CD4-positive, CD25-positive, alpha-beta regulatory T cell (primary cell): ENCODE measurements at regions not wholly inside any gene's neighbourhood (a gene's known extent, or its start where the extent isn't known, plus 50 kb on each side); places are given as distances from the start of the nearest gene placed in this dataset.
"Not testable (repeated sequence)": the region's sequence is repeated elsewhere in the genome, so short reads cannot be mapped to it uniquely, and the experiment has no call there.

Experiments
- ATAC-seq, 2 donors: fragments of 150-1000 bp; cut with Tn5 transposase; one replicate each; pipeline ENCODE4 v1.10.0; 2021; ENCODE audit warnings: low read depth in 2 of 2, moderate number of reproducible peaks in 2 of 2, moderate library complexity in 1 of 2
- DNase-seq, 3 donors: peaks; one replicate each; pipeline versions ENCODE4 v3.0.0 to v3.0.0-alpha.2; 2012 to 2022; ENCODE audit warnings: mixed read lengths in 1 of 3
- H3K27ac ChIP-seq: one replicate; pipeline ENCODE4 v1.7.0; 2013; ENCODE audit warnings: mild to moderate bottlenecking, low read length; ENCODE audit not compliant: insufficient read depth, poor library complexity, severe bottlenecking
- H3K27me3 ChIP-seq: one replicate; pipeline ENCODE4 v1.7.0; 2013; ENCODE audit warnings: low read length; ENCODE audit not compliant: control insufficient read depth, insufficient read depth
- H3K36me3 ChIP-seq: one replicate; pipeline ENCODE4 v1.7.0; 2013; ENCODE audit warnings: mild to moderate bottlenecking, low read length, moderate library complexity; ENCODE audit not compliant: control insufficient read depth, insufficient read depth
- H3K4me1 ChIP-seq: 2 replicates; pipeline ENCODE4 v1.7.0; 2013; ENCODE audit warnings: mild to moderate bottlenecking, low read length; ENCODE audit not compliant: insufficient read depth, control insufficient read depth, poor library complexity, severe bottlenecking
- H3K4me3 ChIP-seq: one replicate; pipeline ENCODE4 v1.7.0; 2013; ENCODE audit warnings: low read depth, mild to moderate bottlenecking, low read length, moderate library complexity
- H3K9me3 ChIP-seq, 2 experiments: 1 replicate in 1 of 2; 2 replicates in 1 of 2; pipeline ENCODE4 v1.7.0; 2013; ENCODE audit warnings: low read length in 2 of 2, mild to moderate bottlenecking in 1 of 2, moderate library complexity in 1 of 2; ENCODE audit not compliant: control insufficient read depth in 2 of 2
- H3K27ac Mint-ChIP-seq, 3 donors: one replicate each; pipeline ENCODE4 v1.8.0; 2020 to 2022; ENCODE audit warnings: mild to moderate bottlenecking in 3 of 3, mixed read lengths in 3 of 3, moderate library complexity in 2 of 3
- H3K27me3 Mint-ChIP-seq: one replicate; pipeline ENCODE4 v1.8.0; 2022; ENCODE audit warnings: mild to moderate bottlenecking, mixed read lengths
- H3K36me3 Mint-ChIP-seq: one replicate; pipeline ENCODE4 v1.8.0; 2020; ENCODE audit warnings: mixed read lengths
- H3K4me1 Mint-ChIP-seq, 4 donors: one replicate each; pipeline ENCODE4 v1.8.0; 2020 to 2022; ENCODE audit warnings: mixed read lengths in 4 of 4, mild to moderate bottlenecking in 1 of 4
- H3K4me3 Mint-ChIP-seq, 4 donors: one replicate each; pipeline ENCODE4 v1.8.0; 2020 to 2022; ENCODE audit warnings: mild to moderate bottlenecking in 4 of 4, mixed read lengths in 4 of 4, moderate library complexity in 3 of 4
- H3K9me3 Mint-ChIP-seq, 7 donors: one replicate each; pipeline ENCODE4 v1.8.0; 2020 to 2022; ENCODE audit warnings: mixed read lengths in 7 of 7, mild to moderate bottlenecking in 3 of 7, moderate library complexity in 2 of 7

DNA sequence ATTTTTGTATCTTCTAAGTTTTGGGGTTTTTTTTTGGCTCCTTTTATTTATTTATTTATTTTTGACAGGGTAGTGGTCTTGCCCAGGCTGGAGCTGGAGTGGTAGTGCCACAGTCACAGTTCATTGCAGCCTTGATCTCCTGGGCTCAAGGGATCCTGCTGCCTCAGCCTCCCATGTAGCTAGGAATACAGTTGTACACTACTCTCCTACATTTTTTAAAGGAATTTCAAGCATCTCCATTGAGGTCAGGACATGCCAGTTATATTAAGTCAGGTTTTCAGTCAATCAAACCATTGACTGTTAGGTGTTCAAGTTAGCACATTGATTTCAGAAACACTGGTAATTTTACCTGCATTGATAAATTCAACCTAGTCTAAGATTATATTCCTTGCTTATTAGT lies 480.5 kb upstream of the SPRY2 start:
- Histone ChIP-seq H3K27ac (no peak overlapping the region), H3K9me3 (no peaks in the 10 kb centered on the region), H3K36me3 (no peaks in the 10 kb centered on the region), H3K4me3 (no peak overlapping the region), H3K27me3 (no peaks in the 10 kb centered on the region), H3K4me1 (no peaks in the 10 kb centered on the region)
- Mint-ChIP-seq H3K9me3 (peaks cover 2 to 25% (median 8%) of the 10 kb centered on the region in 7 donors), H3K27ac (no peak overlapping the region), H3K27me3 (no peaks in the 10 kb centered on the region), H3K36me3 (no peaks in the 10 kb centered on the region), H3K4me3 (no peak overlapping the region), H3K4me1 (no peaks in the 10 kb centered on the region)
- ATAC-seq = no peak
- no peak for DNase-seq

DNA sequence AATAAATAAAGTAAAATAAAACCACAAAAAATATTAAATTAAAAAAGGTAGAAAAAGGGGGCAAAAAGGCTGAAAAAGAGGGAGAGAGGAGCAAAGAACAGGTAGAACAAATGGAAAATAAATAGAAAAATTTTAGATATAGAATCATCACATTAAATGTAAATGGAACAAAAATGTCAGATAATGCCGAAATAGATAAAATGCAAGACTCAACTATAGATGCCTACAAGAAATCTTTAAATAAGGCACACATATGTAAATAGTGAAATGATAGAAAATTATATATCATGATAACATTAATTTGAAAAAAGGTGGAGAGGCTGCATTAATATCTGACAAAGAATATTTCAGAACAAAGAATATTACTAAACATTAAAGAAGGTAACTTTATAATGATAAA lies 477.1 kb upstream of the SPRY2 start:
- H3K4me1 ChIP-seq = no peaks in the 10 kb centered on the region
- H3K4me1 Mint-ChIP-seq = no peaks in the 10 kb centered on the region
- no peaks in the 10 kb centered on the region for H3K36me3 Mint-ChIP-seq
- no peaks in the 10 kb centered on the region for H3K27me3 ChIP-seq
- H3K9me3 ChIP-seq = no peaks in the 10 kb centered on the region
- H3K36me3 ChIP-seq = no peaks in the 10 kb centered on the region
- H3K9me3 Mint-ChIP-seq = peaks cover 0 to 8% (median 3%) of the 10 kb centered on the region in 7 donors
- no peak for ATAC-seq
- no peak overlapping the region for H3K4me3 ChIP-seq
- no peak for DNase-seq
- H3K27ac ChIP-seq = no peak overlapping the region
- no peaks in the 10 kb centered on the region for H3K27me3 Mint-ChIP-seq
- H3K27ac Mint-ChIP-seq = no peak overlapping the region
- no peak overlapping the region for H3K4me3 Mint-ChIP-seq

DNA sequence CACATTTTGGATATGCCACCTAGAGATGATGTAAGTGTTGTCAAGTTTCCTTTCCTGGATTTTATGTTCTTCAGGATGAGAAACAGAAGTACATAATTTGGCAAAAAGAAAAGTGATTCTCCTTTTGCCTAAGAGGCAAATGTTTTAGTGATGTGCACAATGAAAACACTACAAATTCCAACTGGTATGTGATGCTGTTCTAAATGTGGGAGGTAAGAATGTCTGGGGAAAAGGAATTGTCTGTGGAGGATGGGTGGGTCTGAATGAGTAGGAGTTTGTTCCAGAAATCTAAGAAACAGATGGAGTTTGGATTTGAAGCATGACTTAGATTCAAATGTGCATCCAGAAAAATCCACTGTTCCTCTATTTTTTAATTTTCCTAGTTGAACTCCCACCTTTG lies 473.6 kb upstream of the SPRY2 start:
- Mint-ChIP-seq H3K27ac (no peak overlapping the region), H3K4me1 (no peaks in the 10 kb centered on the region), H3K9me3 (peaks cover 0 to 16% (median 3%) of the 10 kb centered on the region in 7 donors), H3K36me3 (no peaks in the 10 kb centered on the region), H3K27me3 (no peaks in the 10 kb centered on the region), H3K4me3 (no peak overlapping the region)
- Histone ChIP-seq H3K9me3 (no peaks in the 10 kb centered on the region), H3K27ac (no peak overlapping the region), H3K4me3 (no peak overlapping the region), H3K27me3 (no peaks in the 10 kb centered on the region), H3K36me3 (no peaks in the 10 kb centered on the region), H3K4me1 (no peaks in the 10 kb centered on the region)
- DNase-seq (no peak), ATAC-seq (no peak)

DNA sequence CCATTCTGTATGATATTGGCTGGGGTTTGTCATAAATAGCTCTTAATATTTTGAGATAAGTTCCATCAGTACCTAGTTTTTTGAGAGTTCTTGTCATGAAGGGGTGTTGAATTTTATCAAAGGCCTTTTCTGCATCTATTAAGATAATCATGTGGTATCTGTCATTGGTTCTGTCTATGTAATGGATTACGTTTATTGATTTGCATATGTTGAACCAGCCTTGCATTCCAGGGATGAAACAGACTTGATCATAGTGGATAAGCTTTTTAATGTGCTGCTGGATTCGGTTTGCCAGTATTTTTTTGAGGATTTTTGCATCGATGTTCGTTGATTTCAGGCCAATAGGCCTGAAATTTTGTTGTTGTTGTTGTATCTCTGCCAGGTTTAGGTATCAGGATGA lies 469.4 kb upstream of the SPRY2 start:
- H3K27me3 ChIP-seq, H3K4me1 Mint-ChIP-seq, H3K4me3 Mint-ChIP-seq, H3K27ac Mint-ChIP-seq, H3K4me3 ChIP-seq, H3K27me3 Mint-ChIP-seq, ATAC-seq, H3K9me3 ChIP-seq, H3K36me3 Mint-ChIP-seq, H3K4me1 ChIP-seq, H3K27ac ChIP-seq, DNase-seq, H3K36me3 ChIP-seq: not testable (repeated sequence)
- H3K9me3 Mint-ChIP-seq = peaks cover 1 to 26% (median 5%) of the 10 kb centered on the region in 7 donors

DNA sequence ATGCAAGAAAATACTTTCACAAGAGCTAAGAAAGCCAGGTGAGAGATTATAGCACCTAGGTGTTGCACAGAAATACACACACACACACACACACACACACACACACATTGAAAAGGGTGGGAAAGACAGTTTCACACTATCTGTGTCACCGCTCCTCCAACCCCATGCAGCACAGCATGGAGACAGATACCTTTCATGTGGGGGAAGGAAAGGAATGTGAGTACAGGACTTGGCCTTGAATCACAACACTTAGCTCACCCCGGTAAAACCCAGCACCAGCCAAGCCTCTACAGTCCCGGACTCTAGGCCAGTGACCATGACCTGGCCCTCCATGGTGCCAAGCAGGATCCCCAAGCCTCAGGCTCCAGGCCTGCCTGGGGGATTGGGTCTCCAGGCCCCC lies 462.0 kb upstream of the SPRY2 start:
- H3K9me3 ChIP-seq = no peaks in the 10 kb centered on the region
- H3K36me3 Mint-ChIP-seq = no peaks in the 10 kb centered on the region
- no peak for DNase-seq
- no peak overlapping the region for H3K27ac ChIP-seq
- no peak overlapping the region for H3K4me3 ChIP-seq
- H3K36me3 ChIP-seq = no peaks in the 10 kb centered on the region
- no peaks in the 10 kb centered on the region for H3K27me3 Mint-ChIP-seq
- no peaks in the 10 kb centered on the region for H3K4me1 ChIP-seq
- H3K27me3 ChIP-seq = no peaks in the 10 kb centered on the region
- no peak overlapping the region for H3K27ac Mint-ChIP-seq
- H3K4me1 Mint-ChIP-seq = no peaks in the 10 kb centered on the region
- ATAC-seq = no peak
- H3K9me3 Mint-ChIP-seq = peaks cover 0 to 31% (median 9%) of the 10 kb centered on the region in 7 donors
- no peak overlapping the region for H3K4me3 Mint-ChIP-seq

DNA sequence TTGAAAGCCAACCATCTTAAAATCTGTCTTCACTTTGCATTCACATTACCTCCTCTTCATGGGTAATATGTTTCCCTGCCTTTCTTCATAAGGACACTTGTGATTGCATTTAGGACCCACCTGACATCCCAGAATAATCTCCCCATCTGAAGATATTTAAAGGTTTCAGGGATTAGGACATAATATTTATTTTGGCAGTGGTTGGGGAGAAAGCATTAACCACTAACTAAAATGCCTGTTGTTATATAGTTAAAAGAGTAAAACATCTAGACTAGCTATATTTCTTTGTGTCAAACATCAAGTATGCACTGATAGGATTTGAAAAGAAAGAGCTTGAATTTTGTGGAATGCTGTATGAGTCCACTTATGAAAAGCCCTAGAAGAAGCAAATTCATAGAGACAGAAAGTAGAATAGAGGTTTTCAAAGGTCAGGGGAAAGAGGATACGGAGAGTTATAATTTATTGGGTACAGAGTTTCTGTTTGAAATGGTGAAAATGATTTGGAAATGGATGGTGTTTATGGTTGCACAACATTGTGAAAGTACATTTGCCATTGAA lies 457.7 kb upstream of the SPRY2 start:
- H3K9me3 Mint-ChIP-seq = peaks cover 0 to 25% (median 6%) of the 10 kb centered on the region in 7 donors
- H3K27ac Mint-ChIP-seq = no peak overlapping the region

DNA sequence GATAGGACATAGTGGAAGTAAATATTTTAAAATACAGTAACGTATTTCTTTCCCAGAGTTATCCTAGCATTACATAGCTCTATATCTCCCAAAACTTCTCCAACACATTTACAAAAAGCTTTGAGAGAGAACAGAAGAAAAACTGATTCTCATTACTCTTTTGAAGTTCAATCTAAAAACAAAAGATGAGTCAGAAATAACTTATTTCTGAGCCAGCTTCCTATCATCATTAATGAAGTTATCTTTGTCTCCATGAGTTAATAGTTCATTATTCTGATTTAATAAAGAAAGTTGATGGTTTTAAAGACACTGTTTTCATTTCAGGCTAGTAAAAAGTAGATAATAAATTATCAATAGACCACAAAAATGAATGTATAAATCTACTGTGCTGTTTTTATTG lies 446.7 kb upstream of the SPRY2 start:
- Histone ChIP-seq H3K27me3 (no peaks in the 10 kb centered on the region), H3K4me3 (no peak overlapping the region), H3K9me3 (peaks cover 0 to 1% of the 10 kb centered on the region in 2 experiments), H3K36me3 (no peaks in the 10 kb centered on the region), H3K4me1 (no peaks in the 10 kb centered on the region), H3K27ac (no peak overlapping the region)
- Mint-ChIP-seq H3K27ac (no peak overlapping the region), H3K9me3 (peaks cover 2 to 29% (median 7%) of the 10 kb centered on the region in 7 donors), H3K4me1 (no peaks in the 10 kb centered on the region), H3K36me3 (no peaks in the 10 kb centered on the region), H3K4me3 (no peak overlapping the region), H3K27me3 (no peaks in the 10 kb centered on the region)
- DNase-seq (no peak), ATAC-seq (no peak)

More for the DNA sequence above, 457.7 kb upstream of the SPRY2 start:
- Histone ChIP-seq H3K4me1 (no peaks in the 10 kb centered on the region), H3K36me3 (no peaks in the 10 kb centered on the region), H3K9me3 (no peaks in the 10 kb centered on the region), H3K27me3 (no peaks in the 10 kb centered on the region), H3K4me3 (no peak overlapping the region), H3K27ac (no peak overlapping the region)
- DNase-seq = no peak
- H3K4me1 Mint-ChIP-seq = peaks cover 0 to 2% (median 0%) of the 10 kb centered on the region in 4 donors
- H3K27me3 Mint-ChIP-seq = no peaks in the 10 kb centered on the region
- no peak overlapping the region for H3K4me3 Mint-ChIP-seq
- ATAC-seq = no peak
- no peaks in the 10 kb centered on the region for H3K36me3 Mint-ChIP-seq

DNA sequence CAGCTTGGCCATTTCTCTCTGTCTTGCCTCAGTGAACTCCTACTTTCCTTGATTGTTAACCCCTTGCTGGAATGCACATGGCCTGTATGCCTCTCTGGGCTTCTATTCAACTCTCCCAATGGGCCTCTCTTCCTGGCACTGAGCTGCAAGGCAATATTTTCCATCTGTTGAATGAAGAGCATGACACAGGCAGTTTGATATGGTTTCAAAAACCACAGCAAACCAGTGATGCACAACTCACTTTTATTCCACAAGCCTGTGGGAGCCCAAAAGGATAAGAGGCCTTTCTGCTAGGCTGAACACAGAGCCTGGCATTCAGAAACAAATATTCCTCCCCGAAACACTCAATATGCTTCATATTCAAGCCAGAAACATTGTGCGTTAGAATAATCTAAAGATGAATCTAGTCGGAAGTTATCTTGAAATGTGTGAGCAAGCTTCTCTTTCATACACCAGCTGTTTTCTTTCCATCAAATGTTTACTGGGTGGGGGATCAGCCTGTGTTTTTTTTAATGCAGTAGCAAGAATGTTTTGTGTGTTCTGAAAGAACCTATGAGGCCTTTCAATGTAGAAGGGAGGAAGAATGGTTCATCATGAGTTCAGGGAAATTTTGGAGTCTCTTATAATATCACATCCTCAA lies 443.1 kb upstream of the SPRY2 start:
- no peaks in the 10 kb centered on the region for H3K27me3 Mint-ChIP-seq
- Histone ChIP-seq H3K27ac (no peak overlapping the region), H3K36me3 (no peaks in the 10 kb centered on the region), H3K27me3 (no peaks in the 10 kb centered on the region), H3K4me1 (no peaks in the 10 kb centered on the region), H3K9me3 (peaks cover 0 to 1% of the 10 kb centered on the region in 2 experiments), H3K4me3 (no peak overlapping the region)
- no peaks in the 10 kb centered on the region for H3K4me1 Mint-ChIP-seq
- ATAC-seq = no peak
- H3K27ac Mint-ChIP-seq = no peak overlapping the region
- DNase-seq = no peak
- H3K9me3 Mint-ChIP-seq = peaks cover 0 to 19% (median 4%) of the 10 kb centered on the region in 7 donors
- H3K36me3 Mint-ChIP-seq = no peaks in the 10 kb centered on the region
- H3K4me3 Mint-ChIP-seq = no peak overlapping the region
